ENCODE measurements at regions not wholly inside any gene's neighbourhood (a gene's known extent, or its start where the extent isn't known, plus 50 kb on each side); places are given as distances from the start of the nearest gene placed in this dataset.

- Mint-ChIP-seq H3K36me3 (ENCODE audit: low read depth) (no peaks in the 10 kb centered on the region), H3K27me3 (ENCODE audit: low read depth) (no peaks in the 10 kb centered on the region), H3K9me3 (no peaks in the 10 kb centered on the region), H3K4me1 (no peaks in the 10 kb centered on the region), H3K4me3 (no peak overlapping the region), H3K27ac (no peak overlapping the region)
- TF ChIP-seq, protein P1, sequence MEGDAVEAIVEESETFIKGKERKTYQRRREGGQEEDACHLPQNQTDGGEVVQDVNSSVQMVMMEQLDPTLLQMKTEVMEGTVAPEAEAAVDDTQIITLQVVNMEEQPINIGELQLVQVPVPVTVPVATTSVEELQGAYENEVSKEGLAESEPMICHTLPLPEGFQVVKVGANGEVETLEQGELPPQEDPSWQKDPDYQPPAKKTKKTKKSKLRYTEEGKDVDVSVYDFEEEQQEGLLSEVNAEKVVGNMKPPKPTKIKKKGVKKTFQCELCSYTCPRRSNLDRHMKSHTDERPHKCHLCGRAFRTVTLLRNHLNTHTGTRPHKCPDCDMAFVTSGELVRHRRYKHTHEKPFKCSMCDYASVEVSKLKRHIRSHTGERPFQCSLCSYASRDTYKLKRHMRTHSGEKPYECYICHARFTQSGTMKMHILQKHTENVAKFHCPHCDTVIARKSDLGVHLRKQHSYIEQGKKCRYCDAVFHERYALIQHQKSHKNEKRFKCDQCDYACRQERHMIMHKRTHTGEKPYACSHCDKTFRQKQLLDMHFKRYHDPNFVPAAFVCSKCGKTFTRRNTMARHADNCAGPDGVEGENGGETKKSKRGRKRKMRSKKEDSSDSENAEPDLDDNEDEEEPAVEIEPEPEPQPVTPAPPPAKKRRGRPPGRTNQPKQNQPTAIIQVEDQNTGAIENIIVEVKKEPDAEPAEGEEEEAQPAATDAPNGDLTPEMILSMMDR (IDR thresholded peaks at IDR 0.05; ENCODE audit: unreplicated experiment in 3 of 3): no peak
Measured at GRCh38 chr4:125952631-125953030, 637.9 kb downstream of the FAT4 start.

- TF ChIP-seq, protein P1 (IDR thresholded peaks at IDR 0.05; ENCODE audit: unreplicated experiment in 3 of 3): no peak
- Mint-ChIP-seq H3K4me3 (no peak overlapping the region), H3K36me3 (ENCODE audit: low read depth) (no peaks in the 10 kb centered on the region), H3K9me3 (peaks cover 5% of the 10 kb centered on the region), H3K4me1 (no peaks in the 10 kb centered on the region), H3K27me3 (ENCODE audit: low read depth) (no peaks in the 10 kb centered on the region), H3K27ac (no peak overlapping the region)
Measured at GRCh38 chr4:125956276-125956675, 641.5 kb downstream of the FAT4 start.

GRCh38 chr4:125958519-125958918 lies 643.8 kb downstream of the FAT4 start:
- Mint-ChIP-seq H3K27me3 (ENCODE audit: low read depth) (no peaks in the 10 kb centered on the region), H3K4me3 (no peak overlapping the region), H3K36me3 (ENCODE audit: low read depth) (no peaks in the 10 kb centered on the region), H3K27ac (no peak overlapping the region), H3K4me1 (no peaks in the 10 kb centered on the region), H3K9me3 (peaks cover 7% of the 10 kb centered on the region)
- TF ChIP-seq, protein P1 (IDR thresholded peaks at IDR 0.05; ENCODE audit: unreplicated experiment in 3 of 3): no peak

DNA sequence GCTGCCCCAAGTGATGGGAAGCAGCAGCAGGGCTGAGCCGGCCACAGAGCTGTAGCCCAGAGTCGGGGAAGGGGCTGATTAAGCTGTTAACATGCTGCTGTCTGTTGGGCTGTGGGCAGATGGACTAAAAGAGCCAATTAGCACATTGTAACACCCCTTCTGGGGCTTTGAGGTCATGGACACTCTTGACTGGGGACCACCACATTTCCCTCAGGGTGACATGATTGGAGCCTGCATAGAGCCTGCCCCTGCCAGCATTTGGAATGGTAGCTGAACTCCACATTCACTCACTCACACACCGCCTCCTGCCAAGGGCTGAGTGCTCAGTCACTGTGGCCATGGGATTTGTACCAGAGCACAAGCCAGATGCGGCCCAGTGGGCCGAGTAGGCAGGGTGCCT lies 646.9 kb downstream of the FAT4 start:
- no peak overlapping the region for H3K4me3 Mint-ChIP-seq
- no peaks in the 10 kb centered on the region for H3K36me3 Mint-ChIP-seq (ENCODE audit: low read depth)
- peaks cover 7% of the 10 kb centered on the region for H3K9me3 Mint-ChIP-seq
- H3K27me3 Mint-ChIP-seq (ENCODE audit: low read depth): no peaks in the 10 kb centered on the region
- no peaks in the 10 kb centered on the region for H3K4me1 Mint-ChIP-seq
- TF ChIP-seq, protein P1 (IDR thresholded peaks at IDR 0.05; ENCODE audit: unreplicated experiment in 3 of 3): no peak
- H3K27ac Mint-ChIP-seq: no peak overlapping the region

DNA sequence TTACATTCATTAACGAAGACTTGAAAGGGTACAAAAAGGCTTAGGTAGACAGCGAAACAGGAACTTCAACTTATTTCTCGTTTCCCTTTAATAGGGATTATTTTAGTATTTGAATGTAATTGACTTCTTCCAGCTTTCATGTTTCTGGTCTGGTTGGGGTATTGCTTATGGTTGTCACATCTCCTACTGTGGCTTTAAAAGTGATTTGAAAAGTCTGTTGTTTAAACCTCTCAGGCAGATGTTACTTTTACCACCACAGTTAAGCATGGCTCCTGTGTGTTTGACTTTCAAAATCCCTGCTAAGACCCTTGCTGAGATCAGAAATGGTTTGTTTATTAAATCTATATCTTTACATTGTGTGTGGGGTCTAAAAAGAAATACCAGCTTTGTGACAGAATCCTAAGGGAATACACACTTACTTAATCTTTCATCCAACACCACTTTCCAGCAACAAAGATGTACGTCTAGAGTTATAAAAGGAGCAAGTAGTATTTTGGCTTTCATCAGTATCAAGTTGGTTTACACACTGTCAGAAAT lies 661.2 kb downstream of the FAT4 start:
- no peaks in the 10 kb centered on the region for H3K27me3 Mint-ChIP-seq (ENCODE audit: low read depth)
- H3K36me3 Mint-ChIP-seq (ENCODE audit: low read depth): no peaks in the 10 kb centered on the region
- H3K4me1 Mint-ChIP-seq: no peaks in the 10 kb centered on the region
- H3K27ac Mint-ChIP-seq: peak overlapping the region in 1 of 3 experiments; percentile 17
- no peak overlapping the region for H3K4me3 Mint-ChIP-seq
- TF ChIP-seq, protein P1 (IDR thresholded peaks at IDR 0.05; ENCODE audit: unreplicated experiment in 3 of 3): no peak
- peaks cover 8% of the 10 kb centered on the region for H3K9me3 Mint-ChIP-seq

DNA sequence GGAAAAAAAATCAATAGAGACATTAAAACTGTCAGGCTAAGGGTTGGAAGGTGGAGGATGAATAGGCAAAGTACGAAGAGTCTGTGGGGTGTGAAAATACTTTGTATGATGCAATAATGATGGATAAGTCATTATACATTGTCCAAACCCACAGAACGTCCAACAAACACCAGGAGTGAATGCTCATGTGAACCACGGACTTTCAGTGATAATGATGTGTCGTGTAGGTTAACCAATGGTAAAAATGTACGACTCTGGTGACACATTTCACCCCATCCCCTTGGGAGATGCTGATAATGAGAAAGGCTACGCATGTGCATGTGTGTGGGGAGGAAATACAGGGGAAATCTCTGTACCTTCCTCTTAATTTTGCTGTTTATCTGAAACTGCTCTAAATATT lies 665.2 kb downstream of the FAT4 start:
- TF ChIP-seq, protein P1 (IDR thresholded peaks at IDR 0.05; ENCODE audit: unreplicated experiment in 3 of 3): no peak
- no peak overlapping the region for H3K4me3 Mint-ChIP-seq
- H3K36me3 Mint-ChIP-seq (ENCODE audit: low read depth): no peaks in the 10 kb centered on the region
- no peaks in the 10 kb centered on the region for H3K4me1 Mint-ChIP-seq
- no peak overlapping the region for H3K27ac Mint-ChIP-seq
- no peaks in the 10 kb centered on the region for H3K9me3 Mint-ChIP-seq
- H3K27me3 Mint-ChIP-seq (ENCODE audit: low read depth): no peaks in the 10 kb centered on the region

All from nephron (organoid).